ENCODE measurements at regions not wholly inside any gene's neighbourhood (a gene's known extent, or its start where the extent isn't known, plus 50 kb on each side); places are given as distances from the start of the nearest gene placed in this dataset.
"Not testable (repeated sequence)": the region's sequence is repeated elsewhere in the genome, so short reads cannot be mapped to it uniquely, and the experiment has no call there.

GRCh38 chr1:204793259-204793914 is 77.3 kb upstream of the NFASC start:
- Histone ChIP-seq H2BK12ac (ENCODE audit: low read depth, low read length) (no peak overlapping the region), H2BK5ac (ENCODE audit: low read depth, low read length) (no peak overlapping the region), H3K14ac (ENCODE audit: insufficient read length) (no peak overlapping the region), H3K9ac (replicated peaks in 1 of 4; ENCODE audit: extremely low read depth in 1 of 4, low read depth in 3 of 4, low read length in 3 of 4) (no peak overlapping the region), H3K79me1 (ENCODE audit: low read depth, low read length) (no peaks in the 10 kb centered on the region), H4K91ac (replicated peaks; ENCODE audit: insufficient read length, low read length) (no peak overlapping the region), H4K20me1 (replicated peaks in 1 of 2; ENCODE audit: control insufficient read depth in 1 of 2, insufficient read depth in 2 of 2, low read length in 2 of 2) (no peaks in the 10 kb centered on the region), H2BK20ac (ENCODE audit: low read length) (no peak overlapping the region), H3K23me2 (ENCODE audit: low read depth, low read length) (no peaks in the 10 kb centered on the region), H3K4me1 (replicated peaks in 1 of 4; ENCODE audit: control insufficient read depth in 3 of 4, insufficient read depth in 4 of 4, low read length in 3 of 4) (no peaks in the 10 kb centered on the region), H2BK120ac (replicated peaks; ENCODE audit: low read depth, low read length) (no peak overlapping the region), H3K4ac (replicated peaks; ENCODE audit: insufficient read length, low read depth, low read length) (no peak overlapping the region), H4K8ac (ENCODE audit: extremely low read depth, insufficient read depth, low read length) (no peak overlapping the region), H3K27me3 (replicated peaks in 1 of 4; ENCODE audit: control insufficient read depth in 3 of 4, extremely low read depth in 1 of 4, insufficient read depth in 3 of 4, low read length in 3 of 4) (no peaks in the 10 kb centered on the region; a peak in 2 of 7 replicates), H2AK5ac (ENCODE audit: low read depth, low read length) (no peak overlapping the region), H3K23ac (ENCODE audit: insufficient read length) (no peak overlapping the region), H2BK15ac (ENCODE audit: low read length) (no peak overlapping the region), H3K4me3 (ENCODE audit: extremely low read depth in 1 of 4, insufficient read depth in 2 of 4, low read depth in 3 of 4, low read length in 4 of 4) (no peak overlapping the region), H3K27ac (ENCODE audit: low read depth, low read length) (no peak overlapping the region), H3K4me2 (ENCODE audit: insufficient read depth in 1 of 2, low read depth in 2 of 2, low read length in 2 of 2) (no peak overlapping the region), H4K5ac (ENCODE audit: insufficient read length, low read depth, low read length) (no peak overlapping the region), H3K9me3 (ENCODE audit: insufficient read depth in 2 of 2, low read depth in 1 of 2, low read length in 1 of 2) (no peaks in the 10 kb centered on the region), H3K36me3 (ENCODE audit: control insufficient read depth in 2 of 4, insufficient read depth in 4 of 4, low read length in 3 of 4) (no peaks in the 10 kb centered on the region), H3K56ac (replicated peaks; ENCODE audit: insufficient read length, low read depth, low read length) (no peak overlapping the region), H3K18ac (ENCODE audit: extremely low read depth, low read length) (no peak overlapping the region), H2AFZ (ENCODE audit: low read length) (no peak overlapping the region), H3K79me2 (ENCODE audit: control insufficient read depth in 1 of 2, insufficient read depth in 2 of 2, low read length in 2 of 2) (no peaks in the 10 kb centered on the region)
- DNase-seq (ENCODE audit: low read depth in 1 of 2, low spot score in 2 of 2) (no peak), FAIRE-seq (no peak)
- ChIA-PET POLR2A (ENCODE audit: partially characterized antibody) (no interaction called here), CTCF (ENCODE audit: partially characterized antibody) (interaction anchor here (0.7 to 12.4 kb wide), 15 partner anchors 10 to 296 kb away, joined by 3 to 231 read pairs (median 4); no protein-coding TSS in a partner anchor)
- TF ChIP-seq GABPA (IDR thresholded peaks at IDR 0.05; ENCODE audit: borderline replicate concordance, insufficient read depth, low read length): no peak
- 81% methylated on average over 6 of the region's 7 CpGs; no CpG with 5 or more reads in 1 of the 2 experiments for WGBS, 2 experiments (ENCODE audit: extremely low coverage in 1 of 2, insufficient coverage in 1 of 2, insufficient read length in 1 of 2, insufficient replicate concordance in 2 of 2, low coverage in 1 of 2, low lambda C conversion rate in 2 of 2, missing lambda C conversion rate in 1 of 2)

- H3K23ac ChIP-seq (ENCODE audit: insufficient read length); H2AK5ac ChIP-seq (ENCODE audit: low read depth, low read length); H2BK12ac ChIP-seq (ENCODE audit: low read depth, low read length); H2BK5ac ChIP-seq (ENCODE audit: low read depth, low read length); H3K4me1 ChIP-seq (replicated peaks in 1 of 4; ENCODE audit: control insufficient read depth in 3 of 4, insufficient read depth in 4 of 4, low read length in 3 of 4); H3K56ac ChIP-seq (replicated peaks; ENCODE audit: insufficient read length, low read depth, low read length); H3K79me1 ChIP-seq (ENCODE audit: low read depth, low read length); H2AFZ ChIP-seq (ENCODE audit: low read length); DNase-seq (ENCODE audit: low read depth in 1 of 2, low spot score in 2 of 2); H2BK120ac ChIP-seq (replicated peaks; ENCODE audit: low read depth, low read length); H3K4ac ChIP-seq (replicated peaks; ENCODE audit: insufficient read length, low read depth, low read length); H3K4me2 ChIP-seq (ENCODE audit: insufficient read depth in 1 of 2, low read depth in 2 of 2, low read length in 2 of 2); H3K9me3 ChIP-seq (ENCODE audit: insufficient read depth in 2 of 2, low read depth in 1 of 2, low read length in 1 of 2); H3K27ac ChIP-seq (ENCODE audit: low read depth, low read length); H2BK20ac ChIP-seq (ENCODE audit: low read length); H2BK15ac ChIP-seq (ENCODE audit: low read length); POLR2A ChIA-PET (ENCODE audit: partially characterized antibody); FAIRE-seq; H3K14ac ChIP-seq (ENCODE audit: insufficient read length); H3K27me3 ChIP-seq (replicated peaks in 1 of 4; ENCODE audit: control insufficient read depth in 3 of 4, extremely low read depth in 1 of 4, insufficient read depth in 3 of 4, low read length in 3 of 4); H4K91ac ChIP-seq (replicated peaks; ENCODE audit: insufficient read length, low read length); H4K8ac ChIP-seq (ENCODE audit: extremely low read depth, insufficient read depth, low read length); H3K18ac ChIP-seq (ENCODE audit: extremely low read depth, low read length); H4K20me1 ChIP-seq (replicated peaks in 1 of 2; ENCODE audit: control insufficient read depth in 1 of 2, insufficient read depth in 2 of 2, low read length in 2 of 2); H3K79me2 ChIP-seq (ENCODE audit: control insufficient read depth in 1 of 2, insufficient read depth in 2 of 2, low read length in 2 of 2); H4K5ac ChIP-seq (ENCODE audit: insufficient read length, low read depth, low read length); H3K4me3 ChIP-seq (ENCODE audit: extremely low read depth in 1 of 4, insufficient read depth in 2 of 4, low read depth in 3 of 4, low read length in 4 of 4); H3K23me2 ChIP-seq (ENCODE audit: low read depth, low read length); H3K36me3 ChIP-seq (ENCODE audit: control insufficient read depth in 2 of 4, insufficient read depth in 4 of 4, low read length in 3 of 4); H3K9ac ChIP-seq (replicated peaks in 1 of 4; ENCODE audit: extremely low read depth in 1 of 4, low read depth in 3 of 4, low read length in 3 of 4): not testable (repeated sequence)
- CTCF ChIA-PET (ENCODE audit: partially characterized antibody): interaction anchor here (0.9 to 12.4 kb wide), 4 partner anchors 8 to 231 kb away, joined by 3 to 231 read pairs (median 18); no protein-coding TSS in a partner anchor
- 88% methylated on average over 2 of the region's 2 CpGs; no CpG with 5 or more reads in 1 of the 2 experiments for WGBS, 2 experiments (ENCODE audit: extremely low coverage in 1 of 2, insufficient coverage in 1 of 2, insufficient read length in 1 of 2, insufficient replicate concordance in 2 of 2, low coverage in 1 of 2, low lambda C conversion rate in 2 of 2, missing lambda C conversion rate in 1 of 2)
These were observed 73.8 kb upstream of the NFASC start for GRCh38 chr1:204796886-204797285.
